ENCODE measurements at regions not wholly inside any gene's neighbourhood (a gene's known extent, or its start where the extent isn't known, plus 50 kb on each side); places are given as distances from the start of the nearest gene placed in this dataset.

DNA sequence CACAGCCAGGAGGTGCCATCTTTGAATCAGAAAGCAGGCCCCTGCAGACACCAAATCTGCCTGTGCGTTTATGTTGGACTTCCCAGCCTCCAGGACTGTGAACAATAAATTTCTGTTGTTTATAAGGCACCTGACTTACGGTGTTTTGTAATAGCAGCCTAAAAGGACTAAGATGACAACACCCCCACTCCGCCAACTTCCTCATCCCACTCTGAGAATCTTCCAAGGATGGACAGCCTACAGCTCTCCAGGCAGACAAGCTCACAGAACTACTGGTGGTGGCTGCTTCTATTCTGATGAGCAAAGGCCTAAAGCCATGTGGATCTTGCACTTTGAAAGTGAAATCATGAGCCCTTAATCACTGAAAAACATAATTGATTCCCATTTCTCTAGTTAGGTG lies 449.2 kb downstream of the TSHZ3 start:
- no peak for DNase-seq (ENCODE audit: low spot score)

- no peak for DNase-seq (ENCODE audit: low spot score)
Measured at GRCh38 chr19:30898353-30899103, 450.7 kb downstream of the TSHZ3 start.

GRCh38 chr19:30897553-30897952 lies 451.7 kb downstream of the TSHZ3 start:
- no peak for DNase-seq (ENCODE audit: low spot score)

DNA sequence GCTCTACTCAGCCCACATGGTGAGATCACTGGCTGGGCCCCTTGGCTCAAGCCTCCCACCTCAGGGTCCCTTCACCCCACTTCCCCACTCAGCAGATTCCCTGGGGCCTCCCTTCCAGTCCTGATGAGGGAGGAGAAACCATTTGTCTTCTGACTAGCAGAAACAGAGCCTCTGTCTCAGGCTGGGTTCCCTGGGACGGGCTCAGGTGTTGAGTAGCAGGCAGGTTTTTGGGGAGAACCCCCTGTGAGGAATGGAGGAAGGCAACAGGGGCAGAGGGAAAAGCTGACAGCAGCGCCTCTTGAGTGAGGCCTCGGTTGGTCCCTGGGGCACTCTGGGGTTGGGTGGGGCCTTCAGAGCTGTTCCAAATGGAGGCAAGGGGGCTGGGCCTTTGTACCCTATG lies 452.2 kb downstream of the TSHZ3 start:
- DNase-seq (ENCODE audit: low spot score): no peak

GRCh38 chr19:30896554-30896953 lies 452.7 kb downstream of the TSHZ3 start:
- DNase-seq (ENCODE audit: low spot score): no peak

GRCh38 chr19:30895946-30896345 lies 453.3 kb downstream of the TSHZ3 start:
- DNase-seq (ENCODE audit: low spot score): no peak

DNA sequence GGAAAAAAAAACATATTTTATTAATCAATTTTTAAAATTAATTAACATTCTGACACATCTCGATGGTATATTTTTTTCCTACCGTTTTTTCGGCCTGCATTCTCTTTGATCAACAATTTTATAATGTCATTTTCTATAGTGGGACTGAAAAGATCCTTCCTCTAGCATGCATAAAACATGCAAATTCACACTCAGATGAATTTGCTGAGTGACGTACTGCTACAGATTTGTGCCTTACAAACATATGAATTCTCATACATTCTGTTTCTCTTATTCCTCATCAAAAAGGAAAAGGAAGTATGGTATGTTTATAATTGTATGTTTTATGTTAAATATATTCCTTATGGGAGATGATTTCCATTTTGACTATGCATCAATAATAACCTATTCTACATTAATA lies 458.2 kb downstream of the TSHZ3 start:
- no peak for DNase-seq (ENCODE audit: low spot score)

DNA sequence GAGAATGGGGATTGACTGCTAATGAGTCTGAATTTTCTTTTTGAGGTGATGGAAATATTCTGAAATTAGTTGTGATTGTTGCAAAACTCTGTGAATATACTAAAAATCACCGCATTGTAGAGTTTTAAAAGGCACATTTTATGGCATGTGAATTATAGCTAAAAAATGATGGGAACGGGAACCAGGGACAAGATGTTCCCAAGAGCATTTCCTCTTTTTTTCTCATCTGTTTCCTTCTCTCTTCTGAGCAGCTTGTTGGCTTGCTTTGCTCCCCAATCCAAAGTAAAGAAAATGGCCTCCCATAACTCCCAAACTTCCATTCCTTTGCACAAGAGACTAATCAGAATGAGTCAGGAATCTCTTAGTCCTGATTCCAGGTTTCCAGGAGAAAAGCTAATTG lies 459.2 kb downstream of the TSHZ3 start:
- DNase-seq (ENCODE audit: low spot score): no peak

DNA sequence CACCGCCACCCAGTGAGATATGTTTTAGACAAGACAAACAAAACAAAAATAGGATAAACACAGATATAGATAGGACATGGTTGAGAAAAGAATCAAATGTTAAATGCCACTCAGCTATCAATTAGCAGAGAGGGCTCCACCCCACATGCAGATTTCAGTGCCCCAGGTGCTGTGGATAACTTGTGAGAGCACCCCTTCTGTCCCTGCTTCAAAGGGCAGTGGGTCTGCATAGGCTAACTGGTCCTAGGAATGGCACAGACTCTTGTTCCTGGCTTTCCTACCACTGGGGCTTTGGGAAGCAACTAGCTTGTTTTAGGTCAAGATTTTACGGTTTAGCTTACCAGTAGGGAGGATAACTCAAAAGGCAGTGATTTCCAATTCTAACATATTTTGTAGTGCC lies 460.3 kb downstream of the TSHZ3 start:
- DNase-seq (ENCODE audit: low spot score): no peak

- no peak for DNase-seq (ENCODE audit: low spot score)
Measured at GRCh38 chr19:30887042-30887441, 462.2 kb downstream of the TSHZ3 start.

GRCh38 chr19:30886222-30886621 lies 463.0 kb downstream of the TSHZ3 start:
- no peak for DNase-seq (ENCODE audit: low spot score)

GRCh38 chr19:30884146-30884812 lies 465.0 kb downstream of the TSHZ3 start:
- DNase-seq (ENCODE audit: low spot score): no peak

- DNase-seq (ENCODE audit: low spot score): no peak
Measured at GRCh38 chr19:30883071-30883470, 466.2 kb downstream of the TSHZ3 start.

GRCh38 chr19:30882411-30883005 lies 466.7 kb downstream of the TSHZ3 start:
- DNase-seq (ENCODE audit: low spot score): no peak

DNA sequence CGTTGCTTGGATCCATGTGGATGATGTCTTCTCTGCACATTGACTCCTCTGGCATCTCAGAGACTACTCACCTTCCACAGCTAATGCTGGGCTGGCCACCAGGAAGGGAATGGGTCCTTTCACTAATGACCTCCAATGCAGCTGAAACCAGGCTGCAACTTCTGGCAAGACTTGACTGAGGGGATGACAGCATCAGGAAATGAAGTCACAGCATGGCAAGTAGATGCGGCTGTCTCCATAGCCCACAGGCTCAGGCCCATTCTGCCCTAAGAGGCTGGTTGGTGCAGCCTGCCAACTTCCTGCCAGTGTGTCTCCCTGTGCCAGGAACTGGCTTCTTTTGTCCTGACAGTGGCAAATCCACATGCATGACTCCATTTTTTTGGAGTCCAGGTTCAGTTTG lies 467.3 kb downstream of the TSHZ3 start:
- no peak for DNase-seq (ENCODE audit: low spot score)

DNA sequence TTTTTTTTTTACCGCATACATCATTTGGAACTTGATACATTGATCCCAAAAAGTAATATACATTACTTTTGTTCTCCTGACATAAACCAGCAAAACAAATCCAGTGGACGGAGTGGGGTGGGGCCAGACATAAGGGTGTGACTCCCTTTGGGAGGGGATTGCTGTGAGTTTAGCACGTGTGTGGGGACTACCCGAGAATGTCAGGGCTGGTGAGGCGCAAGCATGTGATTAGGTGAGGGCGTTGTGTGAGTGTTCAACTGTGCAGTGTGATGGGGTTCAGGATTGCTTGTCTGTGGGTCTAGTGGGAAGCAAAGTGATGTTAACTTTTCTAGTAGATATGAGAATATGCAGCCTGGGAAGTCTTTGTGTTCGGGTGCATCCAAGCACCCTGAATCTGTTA lies 468.0 kb downstream of the TSHZ3 start:
- DNase-seq (ENCODE audit: low spot score): no peak

DNA sequence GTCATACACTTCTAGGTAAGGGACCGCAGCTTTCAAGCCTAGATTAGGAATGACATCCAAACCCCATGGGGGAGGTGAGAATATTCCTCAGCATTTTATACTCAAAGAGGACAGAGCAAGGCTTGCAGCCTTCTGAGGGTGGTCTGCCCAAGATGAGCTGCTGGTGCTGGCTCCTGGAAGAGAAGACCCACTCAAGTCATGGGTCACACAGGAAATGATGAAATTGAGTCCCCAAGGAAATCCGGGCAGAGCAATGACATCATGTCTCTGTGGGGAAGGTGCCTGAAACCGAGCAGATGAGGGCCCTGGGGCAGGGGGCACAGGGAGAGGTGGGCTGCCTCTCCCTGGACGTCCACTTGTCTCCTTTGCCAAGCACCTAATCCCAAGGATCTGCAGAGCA lies 468.7 kb downstream of the TSHZ3 start:
- no peak for DNase-seq (ENCODE audit: low spot score)

DNA sequence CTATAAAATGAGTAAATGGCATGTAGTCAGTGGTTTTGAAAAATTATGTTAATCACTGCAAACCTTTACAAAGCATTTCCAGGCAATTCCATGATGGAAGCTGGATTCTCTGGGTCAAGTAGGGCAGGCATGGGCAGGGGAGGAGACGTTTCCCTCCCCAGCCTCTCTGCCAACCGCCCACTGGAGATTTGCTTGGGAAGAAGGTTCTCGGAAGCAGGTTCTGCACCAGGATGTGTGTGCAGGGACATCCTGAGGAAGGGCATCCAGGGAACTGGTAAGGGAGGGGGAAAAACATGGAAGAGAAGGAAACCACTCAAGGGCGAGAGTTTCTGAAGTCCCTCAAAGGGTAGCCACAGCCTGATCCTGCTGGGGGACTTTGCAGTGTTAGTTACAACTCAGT lies 469.1 kb downstream of the TSHZ3 start:
- no peak for DNase-seq (ENCODE audit: low spot score)

GRCh38 chr19:30879736-30880135 lies 469.5 kb downstream of the TSHZ3 start:
- DNase-seq (ENCODE audit: low spot score): no peak

GRCh38 chr19:30879225-30879624 lies 470.0 kb downstream of the TSHZ3 start:
- no peak for DNase-seq (ENCODE audit: low spot score)

GRCh38 chr19:30878495-30878894 lies 470.7 kb downstream of the TSHZ3 start:
- no peak for DNase-seq (ENCODE audit: low spot score)

DNA sequence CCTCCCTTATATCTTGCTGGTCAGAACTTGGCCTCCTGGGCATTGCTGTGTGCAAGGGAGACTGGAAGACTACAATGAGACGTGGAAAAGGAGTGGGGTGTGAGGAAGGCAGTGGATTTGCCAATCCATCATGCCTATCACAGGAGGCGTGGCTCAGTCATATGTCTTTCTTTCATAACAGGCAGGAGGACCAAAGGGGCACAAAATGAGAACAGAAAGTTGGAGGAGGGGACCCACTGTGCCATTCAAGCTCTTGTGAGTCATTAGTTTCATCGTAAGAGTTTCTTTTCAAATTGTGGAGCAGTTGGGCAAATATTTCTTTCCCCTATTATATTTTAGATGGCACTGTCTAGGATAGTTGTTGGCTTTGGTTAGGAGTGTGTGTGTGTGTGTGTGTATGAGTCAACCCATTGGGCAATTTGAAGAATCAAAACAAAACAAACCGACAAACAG lies 471.5 kb downstream of the TSHZ3 start:
- no peak for DNase-seq (ENCODE audit: low spot score)

GRCh38 chr19:30873691-30874090 lies 475.5 kb downstream of the TSHZ3 start:
- no peak for DNase-seq (ENCODE audit: low spot score)

All from A172 (cell line).